ENCODE measurements at regions not wholly inside any gene's neighbourhood (a gene's known extent, or its start where the extent isn't known, plus 50 kb on each side); places are given as distances from the start of the nearest gene placed in this dataset.

DNA sequence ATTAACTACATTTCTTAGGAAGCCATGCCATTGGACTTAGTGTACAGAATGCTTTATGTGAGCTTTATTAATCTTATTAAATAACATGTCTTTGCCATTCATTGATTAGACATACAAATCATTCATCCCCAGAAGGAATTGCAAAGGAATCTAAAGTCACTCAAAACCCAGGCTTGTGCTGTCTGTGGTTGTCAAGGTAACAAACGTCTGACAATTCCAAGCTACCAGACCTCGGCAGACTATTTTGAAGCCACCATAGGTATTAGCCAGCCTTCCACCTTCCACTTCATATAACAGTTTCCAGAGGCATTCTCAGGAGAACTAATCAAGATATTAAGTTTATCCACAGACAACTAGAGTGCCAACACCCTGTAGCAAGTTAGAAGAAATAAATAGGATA is 135.2 kb upstream of the TUSC1 start:
- TF ChIP-seq TAF1 (IDR thresholded peaks at IDR 0.05; ENCODE audit: borderline replicate concordance, insufficient read depth, low read length): no peak
- TF ChIP-seq SIN3A (IDR thresholded peaks at IDR 0.05; ENCODE audit: borderline replicate concordance, insufficient read depth, low read length): no peak
- TF ChIP-seq, protein P1, sequence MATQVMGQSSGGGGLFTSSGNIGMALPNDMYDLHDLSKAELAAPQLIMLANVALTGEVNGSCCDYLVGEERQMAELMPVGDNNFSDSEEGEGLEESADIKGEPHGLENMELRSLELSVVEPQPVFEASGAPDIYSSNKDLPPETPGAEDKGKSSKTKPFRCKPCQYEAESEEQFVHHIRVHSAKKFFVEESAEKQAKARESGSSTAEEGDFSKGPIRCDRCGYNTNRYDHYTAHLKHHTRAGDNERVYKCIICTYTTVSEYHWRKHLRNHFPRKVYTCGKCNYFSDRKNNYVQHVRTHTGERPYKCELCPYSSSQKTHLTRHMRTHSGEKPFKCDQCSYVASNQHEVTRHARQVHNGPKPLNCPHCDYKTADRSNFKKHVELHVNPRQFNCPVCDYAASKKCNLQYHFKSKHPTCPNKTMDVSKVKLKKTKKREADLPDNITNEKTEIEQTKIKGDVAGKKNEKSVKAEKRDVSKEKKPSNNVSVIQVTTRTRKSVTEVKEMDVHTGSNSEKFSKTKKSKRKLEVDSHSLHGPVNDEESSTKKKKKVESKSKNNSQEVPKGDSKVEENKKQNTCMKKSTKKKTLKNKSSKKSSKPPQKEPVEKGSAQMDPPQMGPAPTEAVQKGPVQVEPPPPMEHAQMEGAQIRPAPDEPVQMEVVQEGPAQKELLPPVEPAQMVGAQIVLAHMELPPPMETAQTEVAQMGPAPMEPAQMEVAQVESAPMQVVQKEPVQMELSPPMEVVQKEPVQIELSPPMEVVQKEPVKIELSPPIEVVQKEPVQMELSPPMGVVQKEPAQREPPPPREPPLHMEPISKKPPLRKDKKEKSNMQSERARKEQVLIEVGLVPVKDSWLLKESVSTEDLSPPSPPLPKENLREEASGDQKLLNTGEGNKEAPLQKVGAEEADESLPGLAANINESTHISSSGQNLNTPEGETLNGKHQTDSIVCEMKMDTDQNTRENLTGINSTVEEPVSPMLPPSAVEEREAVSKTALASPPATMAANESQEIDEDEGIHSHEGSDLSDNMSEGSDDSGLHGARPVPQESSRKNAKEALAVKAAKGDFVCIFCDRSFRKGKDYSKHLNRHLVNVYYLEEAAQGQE (IDR thresholded peaks at IDR 0.05; ENCODE audit: insufficient read depth in 1 of 2, low read depth in 2 of 2, low read length in 2 of 2): no peak
- TF ChIP-seq POLR2AphosphoS5 (IDR thresholded peaks at IDR 0.05; ENCODE audit: low read depth, low read length): no peak
- no peak for TF ChIP-seq FOXP2 (optimal IDR thresholded peaks at IDR 0.05; ENCODE audit: borderline replicate concordance, extremely low read depth, extremely low read length, insufficient read depth)

DNA sequence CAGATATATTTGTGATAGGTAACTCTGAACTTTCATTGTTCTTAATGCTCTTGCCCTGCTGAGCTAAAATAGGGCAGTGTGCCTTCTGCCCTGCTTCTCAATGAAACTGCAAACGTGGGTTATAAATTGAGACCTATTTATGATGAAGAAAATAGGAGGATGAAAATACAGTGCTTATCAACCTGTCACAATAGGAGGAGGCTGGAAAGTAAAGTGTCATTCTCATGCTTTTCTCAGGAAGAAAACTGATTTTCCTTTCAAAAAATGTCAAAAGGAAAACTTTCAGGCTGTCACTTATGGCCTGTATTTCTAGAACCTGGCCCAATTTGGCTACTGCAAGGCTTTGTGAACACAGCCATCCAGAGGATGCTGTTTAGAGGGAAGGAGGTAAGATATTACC is 130.3 kb upstream of the TUSC1 start:
- TF ChIP-seq POLR2AphosphoS5 (IDR thresholded peaks at IDR 0.05; ENCODE audit: low read depth, low read length): no peak
- no peak for TF ChIP-seq FOXP2 (optimal IDR thresholded peaks at IDR 0.05; ENCODE audit: borderline replicate concordance, extremely low read depth, extremely low read length, insufficient read depth)

DNA sequence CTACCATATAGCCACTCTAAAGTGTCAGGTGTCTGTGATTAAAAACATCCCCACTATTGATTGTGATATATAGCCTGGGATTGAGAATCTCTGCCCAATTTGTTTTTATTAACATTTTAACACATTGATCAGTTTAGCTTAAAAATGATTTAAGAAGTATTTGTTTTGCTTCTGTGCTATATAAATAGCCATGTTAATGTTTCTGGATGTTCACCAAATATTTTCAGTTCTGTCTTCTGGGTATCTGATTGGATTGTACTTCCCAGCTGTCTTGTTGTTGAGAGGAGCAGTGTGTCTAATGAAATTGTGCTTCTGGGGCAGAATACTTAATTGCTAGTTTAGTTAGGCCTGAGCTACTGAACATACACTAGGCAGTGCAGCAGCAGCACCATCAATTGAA is 126.6 kb upstream of the TUSC1 start:
- TF ChIP-seq FOXP2 (optimal IDR thresholded peaks at IDR 0.05; ENCODE audit: borderline replicate concordance, extremely low read depth, extremely low read length, insufficient read depth): no peak
- TF ChIP-seq TAF1 (IDR thresholded peaks at IDR 0.05; ENCODE audit: borderline replicate concordance, insufficient read depth, low read length): no peak
- no peak for TF ChIP-seq POLR2AphosphoS5 (IDR thresholded peaks at IDR 0.05; ENCODE audit: low read depth, low read length)

DNA sequence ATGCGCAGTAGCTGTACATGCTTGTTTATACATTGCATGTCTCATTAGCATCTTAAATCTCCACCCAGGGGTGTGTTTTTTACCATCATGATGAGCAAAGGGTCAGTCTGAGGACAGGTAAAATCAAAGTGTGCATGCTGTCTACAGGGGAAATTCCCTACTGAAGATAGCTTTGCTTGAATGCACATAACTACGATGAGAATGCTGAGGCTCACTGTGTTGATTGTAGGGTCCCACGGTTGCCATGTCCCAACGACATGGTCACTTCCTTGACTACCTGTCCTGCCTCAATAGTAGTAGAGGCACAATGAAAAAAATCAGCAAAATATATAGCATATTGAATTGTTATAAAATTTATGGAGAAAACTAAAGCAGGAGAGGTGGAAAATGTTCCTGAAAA is 95.6 kb upstream of the TUSC1 start:
- TF ChIP-seq FOXP2 (optimal IDR thresholded peaks at IDR 0.05; ENCODE audit: borderline replicate concordance, extremely low read depth, extremely low read length, insufficient read depth): no peak
- TF ChIP-seq, protein P1 (IDR thresholded peaks at IDR 0.05; ENCODE audit: insufficient read depth in 1 of 2, low read depth in 2 of 2, low read length in 2 of 2): no peak
- TF ChIP-seq TAF1 (IDR thresholded peaks at IDR 0.05; ENCODE audit: borderline replicate concordance, insufficient read depth, low read length): no peak
- no peak for TF ChIP-seq POLR2AphosphoS5 (IDR thresholded peaks at IDR 0.05; ENCODE audit: low read depth, low read length)
- no peak for TF ChIP-seq SIN3A (IDR thresholded peaks at IDR 0.05; ENCODE audit: borderline replicate concordance, insufficient read depth, low read length)

DNA sequence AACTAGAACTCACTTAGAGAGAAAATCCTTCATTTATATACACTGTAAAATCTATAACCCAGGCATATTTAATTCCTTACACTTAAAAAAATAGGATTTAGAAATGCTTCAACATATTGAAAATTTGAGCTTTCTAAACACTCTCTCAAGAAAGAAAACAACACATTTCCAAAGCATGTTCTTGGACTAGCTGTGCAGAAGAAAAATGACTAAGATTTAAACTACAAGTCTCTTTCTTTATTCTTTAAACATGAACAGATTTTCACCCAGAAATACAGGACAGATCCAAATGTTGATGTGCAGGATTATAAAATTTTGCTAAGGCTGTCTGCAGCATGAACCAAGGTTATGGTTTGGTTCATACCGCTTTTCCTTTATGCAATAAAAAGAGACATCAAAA is 77.7 kb upstream of the TUSC1 start:
- no peak for TF ChIP-seq POLR2AphosphoS5 (IDR thresholded peaks at IDR 0.05; ENCODE audit: low read depth, low read length)

DNA sequence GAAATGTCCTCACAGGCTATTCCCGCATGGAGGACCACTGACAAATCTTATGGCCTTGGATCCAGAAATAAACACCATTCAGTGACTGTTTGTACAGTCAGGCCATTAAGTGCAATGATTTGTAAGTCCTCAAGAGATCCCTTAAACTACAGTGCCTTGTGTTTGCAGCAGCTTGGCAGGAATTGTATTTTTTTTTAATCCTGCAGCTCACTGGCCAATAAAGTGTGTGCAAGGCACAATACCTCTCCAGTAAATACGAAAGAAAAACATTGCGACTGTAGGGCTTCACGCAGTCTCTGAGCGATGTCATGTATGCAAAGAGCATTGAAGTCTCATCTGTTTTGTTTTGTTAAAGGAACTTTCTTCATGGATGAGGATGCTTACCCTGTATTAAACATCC is 74.2 kb upstream of the TUSC1 start:
- TF ChIP-seq POLR2AphosphoS5 (IDR thresholded peaks at IDR 0.05; ENCODE audit: low read depth, low read length) (no peak), TAF1 (IDR thresholded peaks at IDR 0.05; ENCODE audit: borderline replicate concordance, insufficient read depth, low read length) (no peak), FOXP2 (optimal IDR thresholded peaks at IDR 0.05; ENCODE audit: borderline replicate concordance, extremely low read depth, extremely low read length, insufficient read depth) (no peak), SIN3A (IDR thresholded peaks at IDR 0.05; ENCODE audit: borderline replicate concordance, insufficient read depth, low read length) (no peak)
- TF ChIP-seq, protein P1 (IDR thresholded peaks at IDR 0.05; ENCODE audit: insufficient read depth in 1 of 2, low read depth in 2 of 2, low read length in 2 of 2): no peak

DNA sequence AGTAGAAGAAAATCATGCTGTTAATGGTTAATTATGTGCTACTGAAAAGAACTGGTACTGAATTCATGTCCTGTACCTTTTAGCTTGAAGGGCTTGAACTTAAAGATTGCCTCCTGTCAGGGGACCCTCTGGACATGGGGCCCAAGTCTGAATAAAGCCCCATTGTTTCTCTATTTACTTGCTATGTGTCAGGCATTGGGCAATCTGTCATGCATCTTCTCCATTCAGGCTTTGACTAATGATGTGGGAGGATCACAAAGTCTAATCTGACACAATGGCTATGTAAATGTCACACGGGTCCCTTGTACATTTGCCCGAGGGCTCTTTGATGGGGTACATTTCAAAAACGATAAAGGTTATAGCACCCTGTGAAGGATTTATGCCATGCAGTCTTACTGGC is 64.0 kb upstream of the TUSC1 start:
- TF ChIP-seq POLR2AphosphoS5 (IDR thresholded peaks at IDR 0.05; ENCODE audit: low read depth, low read length) (no peak), FOXP2 (optimal IDR thresholded peaks at IDR 0.05; ENCODE audit: borderline replicate concordance, extremely low read depth, extremely low read length, insufficient read depth) (no peak), SIN3A (IDR thresholded peaks at IDR 0.05; ENCODE audit: borderline replicate concordance, insufficient read depth, low read length) (no peak), TAF1 (IDR thresholded peaks at IDR 0.05; ENCODE audit: borderline replicate concordance, insufficient read depth, low read length) (no peak)
- TF ChIP-seq, protein P1 (IDR thresholded peaks at IDR 0.05; ENCODE audit: insufficient read depth in 1 of 2, low read depth in 2 of 2, low read length in 2 of 2): no peak

All from PFSK-1 (cell line).